ENCODE measurements at regions not wholly inside any gene's neighbourhood (a gene's known extent, or its start where the extent isn't known, plus 50 kb on each side); places are given as distances from the start of the nearest gene placed in this dataset.

GRCh38 chr12:123073292-123073691, 77.6 kb downstream of the PITPNM2 start:
- no peaks in the 10 kb centered on the region for H3K36me3 Mint-ChIP-seq (ENCODE audit: insufficient read depth in 1 of 3, low read depth in 3 of 3)
- H2BK15ac ChIP-seq (ENCODE audit: low read depth, low read length): no peak overlapping the region
- peaks cover 37% of the 10 kb centered on the region for H3K27me3 Mint-ChIP-seq (ENCODE audit: low read depth)
- no CpG with 5 or more reads among the region's 3 CpGs for WGBS (ENCODE audit: extremely low coverage, insufficient read length, low lambda C conversion rate)
- no peak overlapping the region for H4K5ac ChIP-seq (ENCODE audit: insufficient read length, low read depth, low read length)
- no peak overlapping the region for H3K27ac ChIP-seq (ENCODE audit: insufficient read length, low read depth, low read length)
- no peaks in the 10 kb centered on the region for H3K27me3 ChIP-seq (ENCODE audit: insufficient read depth, low read length)
- no peak overlapping the region for H3T11ph ChIP-seq (ENCODE audit: low read length)
- H3K79me2 ChIP-seq (ENCODE audit: insufficient read depth, low read length): no peaks in the 10 kb centered on the region
- no peak overlapping the region for H3K27ac Mint-ChIP-seq
- no peak overlapping the region for H2BK20ac ChIP-seq (ENCODE audit: low read depth, low read length, poor library complexity, severe bottlenecking)
- H2AFZ ChIP-seq (ENCODE audit: low read length): no peak overlapping the region
- no peak overlapping the region for H2BK5ac ChIP-seq (ENCODE audit: insufficient read length, low read length)
- H3K14ac ChIP-seq (ENCODE audit: insufficient read depth, low read length): no peak overlapping the region
- no peaks in the 10 kb centered on the region for H3K23me2 ChIP-seq (ENCODE audit: insufficient read length, low read depth, low read length, poor library complexity, severe bottlenecking)
- H2BK12ac ChIP-seq (ENCODE audit: insufficient read length, low read depth, low read length): no peak overlapping the region
- no peak overlapping the region for H3K4ac ChIP-seq (ENCODE audit: low read depth, low read length)
- no peak overlapping the region for H3K9ac ChIP-seq (ENCODE audit: extremely low read depth, insufficient read length, low read length)
- H2AK5ac ChIP-seq (ENCODE audit: insufficient read length, low read length): no peak overlapping the region
- H4K8ac ChIP-seq (replicated peaks; ENCODE audit: insufficient read length, low read depth, low read length): no peak overlapping the region
- no peaks in the 10 kb centered on the region for H3K9me3 Mint-ChIP-seq
- H3K18ac ChIP-seq (ENCODE audit: insufficient read length, low read depth, low read length): no peak overlapping the region
- TF ChIP-seq, protein P1, sequence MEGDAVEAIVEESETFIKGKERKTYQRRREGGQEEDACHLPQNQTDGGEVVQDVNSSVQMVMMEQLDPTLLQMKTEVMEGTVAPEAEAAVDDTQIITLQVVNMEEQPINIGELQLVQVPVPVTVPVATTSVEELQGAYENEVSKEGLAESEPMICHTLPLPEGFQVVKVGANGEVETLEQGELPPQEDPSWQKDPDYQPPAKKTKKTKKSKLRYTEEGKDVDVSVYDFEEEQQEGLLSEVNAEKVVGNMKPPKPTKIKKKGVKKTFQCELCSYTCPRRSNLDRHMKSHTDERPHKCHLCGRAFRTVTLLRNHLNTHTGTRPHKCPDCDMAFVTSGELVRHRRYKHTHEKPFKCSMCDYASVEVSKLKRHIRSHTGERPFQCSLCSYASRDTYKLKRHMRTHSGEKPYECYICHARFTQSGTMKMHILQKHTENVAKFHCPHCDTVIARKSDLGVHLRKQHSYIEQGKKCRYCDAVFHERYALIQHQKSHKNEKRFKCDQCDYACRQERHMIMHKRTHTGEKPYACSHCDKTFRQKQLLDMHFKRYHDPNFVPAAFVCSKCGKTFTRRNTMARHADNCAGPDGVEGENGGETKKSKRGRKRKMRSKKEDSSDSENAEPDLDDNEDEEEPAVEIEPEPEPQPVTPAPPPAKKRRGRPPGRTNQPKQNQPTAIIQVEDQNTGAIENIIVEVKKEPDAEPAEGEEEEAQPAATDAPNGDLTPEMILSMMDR (conservative IDR thresholded peaks at IDR 0.05): no peak
- H3K79me1 ChIP-seq (ENCODE audit: insufficient read depth, low read depth, low read length, poor library complexity, severe bottlenecking): no peaks in the 10 kb centered on the region
- no peaks in the 10 kb centered on the region for H3K4me1 ChIP-seq (ENCODE audit: insufficient read depth, low read length)
- no peak overlapping the region for H2BK120ac ChIP-seq (ENCODE audit: low read depth, low read length, poor library complexity, severe bottlenecking)
- no peak overlapping the region for H3K4me2 ChIP-seq (ENCODE audit: insufficient read depth, insufficient read length, low read length)
- H4K91ac ChIP-seq (ENCODE audit: insufficient read length, low read depth, low read length): no peak overlapping the region
- H4K20me1 ChIP-seq (ENCODE audit: control insufficient read depth, insufficient read depth, insufficient read length): peaks cover 3% of the 10 kb centered on the region
- H3K4me1 Mint-ChIP-seq: peaks cover 13 to 20% of the 10 kb centered on the region in 2 experiments
- no peak overlapping the region for H3K23ac ChIP-seq (ENCODE audit: insufficient read length, low read depth, low read length)
- H3K9me3 ChIP-seq (ENCODE audit: control insufficient read depth, low read depth, low read length): no peaks in the 10 kb centered on the region
- no peak overlapping the region for H3K4me3 Mint-ChIP-seq
- no peak for DNase-seq
- H3K56ac ChIP-seq (ENCODE audit: insufficient read length, low read depth, low read length): no peak overlapping the region
